HG03060 (cell line): ENCODE measurements at regions not wholly inside any gene's neighbourhood (a gene's known extent, or its start where the extent isn't known, plus 50 kb on each side); places are given as distances from the start of the nearest gene placed in this dataset.
"Not testable (repeated sequence)": the region's sequence is repeated elsewhere in the genome, so short reads cannot be mapped to it uniquely, and the experiment has no call there.

ENCODE experiments used
- ATAC-seq: cut with Tn5 transposase; IDR thresholded peaks from one replicate; pipeline ENCODE4 v1.9.1; 2021; ENCODE audit warnings: low read depth, moderate number of reproducible peaks; ENCODE audit not compliant: unreplicated experiment

- ATAC-seq = no peak
Observed at GRCh38 chr2:154507186-154507585, 191.3 kb upstream of the KCNJ3 start.

- ATAC-seq = no peak
Observed at GRCh38 chr2:154518872-154519271, 179.6 kb upstream of the KCNJ3 start.

- ATAC-seq = not testable (repeated sequence)
Observed at GRCh38 chr2:154520951-154521350, 177.5 kb upstream of the KCNJ3 start.

- ATAC-seq = no peak
Observed at GRCh38 chr2:154526234-154526633, 172.3 kb upstream of the KCNJ3 start.

- no peak for ATAC-seq
Observed at GRCh38 chr2:154527962-154528361, 170.5 kb upstream of the KCNJ3 start.

- no peak for ATAC-seq
Observed at GRCh38 chr2:154532004-154532403, 166.5 kb upstream of the KCNJ3 start.

GRCh38 chr2:154532763-154533162 lies 165.7 kb upstream of the KCNJ3 start:
- ATAC-seq = no peak

- ATAC-seq = no peak
Observed at GRCh38 chr2:154533300-154533940, 165.1 kb upstream of the KCNJ3 start.

GRCh38 chr2:154537024-154537423 lies 161.5 kb upstream of the KCNJ3 start:
- peak; percentile 50 for ATAC-seq

- ATAC-seq = no peak
Observed at GRCh38 chr2:154537843-154538450, 160.5 kb upstream of the KCNJ3 start.

GRCh38 chr2:154546341-154546740 lies 152.2 kb upstream of the KCNJ3 start:
- ATAC-seq = no peak

GRCh38 chr2:154549869-154550268 lies 148.6 kb upstream of the KCNJ3 start:
- ATAC-seq = no peak

- no peak for ATAC-seq
Observed at GRCh38 chr2:154551649-154552048, 146.8 kb upstream of the KCNJ3 start.

GRCh38 chr2:154554046-154554445 lies 144.4 kb upstream of the KCNJ3 start:
- ATAC-seq = no peak

GRCh38 chr2:154555710-154556109 lies 142.8 kb upstream of the KCNJ3 start:
- ATAC-seq = no peak

- ATAC-seq = no peak
Observed at GRCh38 chr2:154556146-154556545, 142.3 kb upstream of the KCNJ3 start.

- ATAC-seq = no peak
Observed at GRCh38 chr2:154556607-154557006, 141.9 kb upstream of the KCNJ3 start.

- no peak for ATAC-seq
Observed at GRCh38 chr2:154557906-154558305, 140.6 kb upstream of the KCNJ3 start.

GRCh38 chr2:154565433-154565832 lies 133.1 kb upstream of the KCNJ3 start:
- ATAC-seq = no peak

- no peak for ATAC-seq
Observed at GRCh38 chr2:154568413-154568812, 130.1 kb upstream of the KCNJ3 start.

GRCh38 chr2:154570501-154570900 lies 128.0 kb upstream of the KCNJ3 start:
- ATAC-seq = no peak

- not testable (repeated sequence) for ATAC-seq
Observed at GRCh38 chr2:154576699-154577098, 121.8 kb upstream of the KCNJ3 start.
